ENCODE measurements at regions not wholly inside any gene's neighbourhood (a gene's known extent, or its start where the extent isn't known, plus 50 kb on each side); places are given as distances from the start of the nearest gene placed in this dataset.

DNA sequence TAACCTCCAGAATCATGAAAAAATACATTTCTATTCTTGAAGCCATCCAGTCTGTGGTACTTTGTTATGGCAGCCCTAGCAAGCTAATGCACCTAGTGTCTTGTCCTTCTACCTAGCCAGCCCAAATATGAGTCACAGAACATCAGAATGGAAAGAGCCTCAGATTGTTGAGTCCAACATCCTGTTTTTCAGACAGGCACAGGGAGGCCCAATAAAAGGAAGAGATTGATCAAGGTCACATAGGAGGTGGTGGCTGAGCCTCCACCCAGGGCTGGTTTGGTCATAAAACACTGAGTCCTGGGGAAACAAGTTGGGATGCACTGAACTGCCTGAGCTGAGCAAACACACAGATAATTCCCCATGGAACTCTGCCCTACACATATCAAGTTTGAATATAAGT is 195.5 kb downstream of the TTC32 start:
- TF ChIP-seq, protein P1, sequence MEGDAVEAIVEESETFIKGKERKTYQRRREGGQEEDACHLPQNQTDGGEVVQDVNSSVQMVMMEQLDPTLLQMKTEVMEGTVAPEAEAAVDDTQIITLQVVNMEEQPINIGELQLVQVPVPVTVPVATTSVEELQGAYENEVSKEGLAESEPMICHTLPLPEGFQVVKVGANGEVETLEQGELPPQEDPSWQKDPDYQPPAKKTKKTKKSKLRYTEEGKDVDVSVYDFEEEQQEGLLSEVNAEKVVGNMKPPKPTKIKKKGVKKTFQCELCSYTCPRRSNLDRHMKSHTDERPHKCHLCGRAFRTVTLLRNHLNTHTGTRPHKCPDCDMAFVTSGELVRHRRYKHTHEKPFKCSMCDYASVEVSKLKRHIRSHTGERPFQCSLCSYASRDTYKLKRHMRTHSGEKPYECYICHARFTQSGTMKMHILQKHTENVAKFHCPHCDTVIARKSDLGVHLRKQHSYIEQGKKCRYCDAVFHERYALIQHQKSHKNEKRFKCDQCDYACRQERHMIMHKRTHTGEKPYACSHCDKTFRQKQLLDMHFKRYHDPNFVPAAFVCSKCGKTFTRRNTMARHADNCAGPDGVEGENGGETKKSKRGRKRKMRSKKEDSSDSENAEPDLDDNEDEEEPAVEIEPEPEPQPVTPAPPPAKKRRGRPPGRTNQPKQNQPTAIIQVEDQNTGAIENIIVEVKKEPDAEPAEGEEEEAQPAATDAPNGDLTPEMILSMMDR (IDR thresholded peaks at IDR 0.05): no peak
- no peak for TF ChIP-seq POLR2A (IDR thresholded peaks at IDR 0.05)

Data from right lobe of liver (tissue), 4 donors.